Liver (tissue), 7 donors: ENCODE measurements at regions not wholly inside any gene's neighbourhood (a gene's known extent, or its start where the extent isn't known, plus 50 kb on each side); places are given as distances from the start of the nearest gene placed in this dataset.

Experiments used
- DNase-seq: peaks from one replicate; pipeline ENCODE4 v3.0.0-alpha.2; 2017; ENCODE audit warnings: low spot score
- H3K27ac ChIP-seq, 2 donors: one replicate each; pipeline ENCODE4 v1.7.0; 2013; ENCODE audit warnings: inconsistent platforms in 2 of 2, low read length in 2 of 2, control low read depth in 1 of 2, low read depth in 1 of 2, mild to moderate bottlenecking in 1 of 2
- H3K27me3 ChIP-seq, 4 donors: one replicate each; pipeline versions ENCODE4 v1.6.1 to v1.7.0; 2013; ENCODE audit warnings: low read length in 3 of 4, inconsistent platforms in 1 of 4, mild to moderate bottlenecking in 1 of 4, moderate library complexity in 1 of 4; ENCODE audit not compliant: control insufficient read depth in 4 of 4, insufficient read depth in 4 of 4
- H3K36me3 ChIP-seq, 4 donors: one replicate each; pipeline versions ENCODE4 v1.6.1 to v1.7.0; 2013; ENCODE audit warnings: low read length in 3 of 4, mild to moderate bottlenecking in 3 of 4, low read depth in 1 of 4, moderate library complexity in 1 of 4; ENCODE audit not compliant: control insufficient read depth in 4 of 4, insufficient read depth in 3 of 4
- H3K4me1 ChIP-seq, 4 donors: one replicate each; pipeline versions ENCODE4 v1.6.1 to v1.7.0; 2013; ENCODE audit warnings: low read length in 3 of 4, mild to moderate bottlenecking in 3 of 4, moderate library complexity in 1 of 4; ENCODE audit not compliant: control insufficient read depth in 4 of 4, insufficient read depth in 4 of 4
- H3K4me3 ChIP-seq, 3 donors: one replicate each; pipeline versions ENCODE4 v1.6.1 to v1.7.0; 2013; ENCODE audit warnings: low read length in 3 of 3, control low read depth in 1 of 3, low read depth in 1 of 3, mild to moderate bottlenecking in 1 of 3
- H3K9ac ChIP-seq, 2 donors: one replicate each; pipeline ENCODE4 v1.7.0; 2013; ENCODE audit warnings: low read length in 2 of 2, mild to moderate bottlenecking in 2 of 2, moderate library complexity in 2 of 2, control low read depth in 1 of 2, low read depth in 1 of 2
- H3K9me3 ChIP-seq, 4 donors: one replicate each; pipeline versions ENCODE4 v1.6.1 to v1.7.0; 2013; ENCODE audit warnings: low read length in 3 of 4; ENCODE audit not compliant: control insufficient read depth in 4 of 4
- EGR1 ChIP-seq, 2 donors: IDR thresholded peaks; 2 replicates each; pipeline ENCODE4 v1.6.1; 2016 to 2018; ENCODE audit warnings: antibody characterized with exemption in 2 of 2, low read depth in 2 of 2
- FOXA2 ChIP-seq: IDR thresholded peaks from 2 replicates; pipeline ENCODE4 v1.6.1; 2016; ENCODE audit warnings: antibody characterized with exemption
- GABPA ChIP-seq, 2 donors: IDR thresholded peaks in 1 of 2; conservative IDR thresholded peaks in 1 of 2; 2 replicates each; pipeline ENCODE4 v1.6.1; 2016; ENCODE audit warnings: antibody characterized with exemption in 2 of 2, mild to moderate bottlenecking in 1 of 2, moderate library complexity in 1 of 2
- HNF4A ChIP-seq, 2 donors: conservative IDR thresholded peaks; 2 replicates each; pipeline ENCODE4 v1.6.1; 2016; ENCODE audit warnings: antibody characterized with exemption in 2 of 2, mild to moderate bottlenecking in 2 of 2
- HNF4G ChIP-seq: IDR thresholded peaks from 2 replicates; pipeline ENCODE4 v1.6.1; 2016; ENCODE audit warnings: antibody characterized with exemption
- JUND ChIP-seq, 2 donors: IDR thresholded peaks; 2 replicates each; pipeline ENCODE4 v1.6.1; 2016; ENCODE audit warnings: antibody characterized with exemption in 2 of 2
- NR2F2 ChIP-seq: IDR thresholded peaks from 2 replicates; pipeline ENCODE4 v1.6.1; 2016; ENCODE audit warnings: antibody characterized with exemption
- RAD21 ChIP-seq, 2 donors: IDR thresholded peaks; 2 replicates each; pipeline ENCODE4 v1.6.1; 2016; ENCODE audit warnings: antibody characterized with exemption in 2 of 2, mild to moderate bottlenecking in 2 of 2
- SP1 ChIP-seq: IDR thresholded peaks from 2 replicates; pipeline ENCODE4 v1.6.1; 2018; ENCODE audit warnings: antibody characterized with exemption, mild to moderate bottlenecking
- TAF1 ChIP-seq: conservative IDR thresholded peaks from 2 replicates; pipeline ENCODE4 v1.6.1; 2016; ENCODE audit warnings: antibody characterized with exemption, mild to moderate bottlenecking
- YY1 ChIP-seq: IDR thresholded peaks from 2 replicates; pipeline ENCODE4 v1.6.1; 2016; ENCODE audit warnings: antibody characterized with exemption, mild to moderate bottlenecking
- WGBS: extraction: QIAGEN DNeasy Blood & Tissue Kit; methylation state at CpG from one replicate; pipeline ENCODE4 v1.1.7; 2013; 5-methylcytosine and 5-hydroxymethylcytosine counted together
- TF ChIP-seq, protein P1 (sequence below): IDR thresholded peaks from 2 replicates; pipeline ENCODE4 v1.6.1; 2016; ENCODE audit warnings: antibody characterized with exemption
- TF ChIP-seq, protein P2 (sequence below): IDR thresholded peaks from 2 replicates; pipeline ENCODE4 v1.6.1; 2016; ENCODE audit warnings: antibody characterized with exemption
- TF ChIP-seq, protein P3 (sequence below): IDR thresholded peaks from 2 replicates; pipeline ENCODE4 v1.6.1; 2016; ENCODE audit warnings: antibody characterized with exemption
- donor health status: healthy.
- donor health status: healthy.
- donor health status: healthy.
- donor health status: healthy.

DNA sequence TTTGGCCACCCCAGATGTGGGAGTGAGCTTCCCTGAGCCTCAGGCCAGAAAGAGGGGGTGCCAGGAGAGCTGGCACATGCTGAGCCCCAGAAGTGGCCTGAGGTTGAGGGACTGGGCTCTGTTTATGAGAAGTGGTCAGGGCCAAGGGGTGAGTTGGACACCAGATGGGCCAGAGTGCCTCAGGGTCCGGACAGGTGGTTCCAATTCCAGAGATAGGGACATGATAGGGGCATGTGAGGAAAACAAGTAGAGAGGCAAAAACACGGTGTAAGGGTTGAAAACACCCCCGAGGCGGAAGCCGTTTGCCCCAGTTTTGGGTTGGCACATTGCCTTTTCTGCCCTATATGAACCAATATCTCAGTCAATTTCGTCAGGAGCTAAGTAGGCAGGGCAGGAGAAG lies 125.6 kb upstream of the NFIB start:
- H3K27me3 ChIP-seq, result no peaks in the 10 kb centered on the region
- no peaks in the 10 kb centered on the region for H3K36me3 ChIP-seq
- H3K4me1 ChIP-seq, result no peaks in the 10 kb centered on the region
- TF ChIP-seq GABPA (IDR thresholded peaks at IDR 0.05 in 1 of 2, conservative IDR thresholded peaks at IDR 0.05 in 1 of 2) (no peak), YY1 (no peak), NR2F2 (no peak), HNF4A (conservative IDR thresholded peaks at IDR 0.05) (no peak), EGR1 (IDR thresholded peaks at IDR 0.05; ENCODE audit: low read depth in 2 of 2) (no peak), TAF1 (no peak), RAD21 (IDR thresholded peaks at IDR 0.05) (no peak), FOXA2 (no peak), JUND (IDR thresholded peaks at IDR 0.05) (no peak)
- TF ChIP-seq, protein P1, sequence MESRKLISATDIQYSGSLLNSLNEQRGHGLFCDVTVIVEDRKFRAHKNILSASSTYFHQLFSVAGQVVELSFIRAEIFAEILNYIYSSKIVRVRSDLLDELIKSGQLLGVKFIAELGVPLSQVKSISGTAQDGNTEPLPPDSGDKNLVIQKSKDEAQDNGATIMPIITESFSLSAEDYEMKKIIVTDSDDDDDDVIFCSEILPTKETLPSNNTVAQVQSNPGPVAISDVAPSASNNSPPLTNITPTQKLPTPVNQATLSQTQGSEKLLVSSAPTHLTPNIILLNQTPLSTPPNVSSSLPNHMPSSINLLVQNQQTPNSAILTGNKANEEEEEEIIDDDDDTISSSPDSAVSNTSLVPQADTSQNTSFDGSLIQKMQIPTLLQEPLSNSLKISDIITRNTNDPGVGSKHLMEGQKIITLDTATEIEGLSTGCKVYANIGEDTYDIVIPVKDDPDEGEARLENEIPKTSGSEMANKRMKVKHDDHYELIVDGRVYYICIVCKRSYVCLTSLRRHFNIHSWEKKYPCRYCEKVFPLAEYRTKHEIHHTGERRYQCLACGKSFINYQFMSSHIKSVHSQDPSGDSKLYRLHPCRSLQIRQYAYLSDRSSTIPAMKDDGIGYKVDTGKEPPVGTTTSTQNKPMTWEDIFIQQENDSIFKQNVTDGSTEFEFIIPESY, result no peak
- TF ChIP-seq, protein P2, sequence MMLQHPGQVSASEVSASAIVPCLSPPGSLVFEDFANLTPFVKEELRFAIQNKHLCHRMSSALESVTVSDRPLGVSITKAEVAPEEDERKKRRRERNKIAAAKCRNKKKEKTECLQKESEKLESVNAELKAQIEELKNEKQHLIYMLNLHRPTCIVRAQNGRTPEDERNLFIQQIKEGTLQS, result no peak
- H3K27ac ChIP-seq, result no peak overlapping the region
- H3K9ac ChIP-seq, result no peak overlapping the region
- H3K4me3 ChIP-seq, result no peak overlapping the region
- no peaks in the 10 kb centered on the region for H3K9me3 ChIP-seq
- no peak for DNase-seq
- 67% methylated on average over 6 of the region's 6 CpGs for WGBS

DNA sequence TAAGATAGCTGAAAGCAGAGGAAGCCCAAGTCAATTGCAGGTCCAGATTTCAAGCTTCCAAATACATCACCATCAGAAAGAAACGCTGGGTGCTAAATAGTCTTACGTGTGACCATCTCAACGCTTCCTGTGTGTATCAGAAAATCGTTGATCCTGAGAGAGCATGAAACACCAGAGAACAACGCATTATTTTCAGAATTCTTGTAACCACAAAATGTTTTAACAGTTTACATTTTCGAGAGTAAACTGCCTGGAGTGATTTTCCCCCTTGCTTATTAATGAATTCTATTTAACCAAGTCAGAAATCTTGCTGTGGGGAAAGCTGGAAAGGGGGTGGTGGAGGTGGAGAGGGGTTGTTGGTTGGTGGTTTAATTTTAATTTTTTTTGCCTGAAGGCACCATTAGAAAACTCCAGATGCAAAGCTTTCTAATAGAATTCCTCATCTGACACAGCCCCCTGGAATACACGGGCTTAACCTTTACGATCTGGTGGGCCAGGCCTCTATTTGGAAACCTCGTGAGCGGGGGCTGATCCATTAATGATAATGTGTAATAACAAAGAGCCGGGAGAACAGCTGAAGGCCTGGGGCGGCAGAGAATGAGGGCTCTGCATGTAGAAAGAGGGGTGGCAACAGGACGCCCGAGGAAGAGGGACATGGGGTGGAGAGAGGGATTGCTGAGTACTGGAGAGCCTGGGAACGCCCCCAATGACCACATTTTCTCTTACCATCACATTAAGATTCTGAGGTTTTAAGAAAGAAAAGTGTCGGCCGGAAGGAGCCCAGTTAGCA lies 124.5 kb upstream of the NFIB start:
- no peaks in the 10 kb centered on the region for H3K36me3 ChIP-seq
- H3K4me3 ChIP-seq, result no peak overlapping the region
- no peaks in the 10 kb centered on the region for H3K9me3 ChIP-seq
- WGBS, result 79% methylated on average over 17 of the region's 17 CpGs
- TF ChIP-seq HNF4G (no peak), RAD21 (IDR thresholded peaks at IDR 0.05) (no peak), TAF1 (no peak), FOXA2 (no peak), SP1 (no peak), GABPA (IDR thresholded peaks at IDR 0.05 in 1 of 2, conservative IDR thresholded peaks at IDR 0.05 in 1 of 2) (no peak)
- TF ChIP-seq, protein P3, sequence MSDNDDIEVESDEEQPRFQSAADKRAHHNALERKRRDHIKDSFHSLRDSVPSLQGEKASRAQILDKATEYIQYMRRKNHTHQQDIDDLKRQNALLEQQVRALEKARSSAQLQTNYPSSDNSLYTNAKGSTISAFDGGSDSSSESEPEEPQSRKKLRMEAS, result no peak
- TF ChIP-seq, protein P2, result no peak
- TF ChIP-seq, protein P1, result no peak
- H3K27ac ChIP-seq, result no peak overlapping the region
- H3K9ac ChIP-seq, result no peak overlapping the region
- H3K27me3 ChIP-seq, result no peaks in the 10 kb centered on the region
- no peak for DNase-seq
- peaks cover 0 to 5% (median 3%) of the 10 kb centered on the region in 4 donors for H3K4me1 ChIP-seq
